HepG2 (cell line): ENCODE measurements at regions not wholly inside any gene's neighbourhood (a gene's known extent, or its start where the extent isn't known, plus 50 kb on each side); places are given as distances from the start of the nearest gene placed in this dataset.

Source experiments
- ATAC-seq: fragments of 200-7000 bp; cut with Tn5 transposase; 3 replicates; pipeline ENCODE4 v1.9.1; 2020; ENCODE audit warnings: mild to moderate bottlenecking, moderate library complexity
- BruUV-seq: library from RNA; stranded (reverse); fragments of 400-500 nt; replicated peaks from 2 replicates; lab custom pipeline; 2021; lab: Mats Ljungman, UMichigan
- CTCF ChIA-PET: fragments of 300-600 bp; formaldehyde crosslinking; extraction: SDS; loops from one replicate; lab custom pipeline; 2021; ENCODE audit warnings: low total read pairs, inconsistent platforms, low intra/inter-chr PET ratio; lab: Yijun Ruan, JAX
- POLR2A ChIA-PET: fragments of 350-600 bp; sonication (Branson Sonifier 250); formaldehyde crosslinking; loops from one replicate; lab custom pipeline; 2020; ENCODE audit warnings: antibody characterized with exemption, inconsistent platforms; lab: Yijun Ruan, JAX
- DNase-seq: peaks from one replicate; pipeline ENCODE4 v3.0.0-alpha.2; 2015; ENCODE audit warnings: low spot score
- FAIRE-seq: peaks from 3 replicates; lab custom pipeline; 2011; peaks lifted over from hg19 to GRCh38; lab: Jason Lieb, UNC
- H2AFZ ChIP-seq: one replicate; pipeline ENCODE4 v1.6.1; 2011; ENCODE audit warnings: low read length, inconsistent platforms
- H3K27ac ChIP-seq: fragments of 300-600 bp; 3 replicates; pipeline ENCODE4 v1.8.0; 2011; ENCODE audit warnings: mixed run types, mild to moderate bottlenecking, mixed read lengths, low read length, inconsistent platforms; ENCODE audit not compliant: insufficient read depth; ENCODE audit errors: extremely low read length
- H3K27me3 ChIP-seq, 2 experiments: fragments of 200-600 bp in 1 of 2; 2 replicates in 1 of 2; 3 replicates in 1 of 2; pipeline versions ENCODE4 v1.6.0 to v1.8.0; 2011; ENCODE audit warnings: low read length in 2 of 2, mild to moderate bottlenecking in 2 of 2, moderate library complexity in 2 of 2, inconsistent platforms in 1 of 2; ENCODE audit not compliant: insufficient read depth in 2 of 2, control insufficient read depth in 1 of 2
- H3K36me3 ChIP-seq, 2 experiments: fragments of 200-600 bp in 1 of 2; replicated peaks in 1 of 2; 2 replicates in 1 of 2; 3 replicates in 1 of 2; pipeline versions ENCODE4 v1.5.1 to v1.8.0; 2011; ENCODE audit warnings: low read length in 2 of 2, inconsistent platforms in 1 of 2; ENCODE audit not compliant: insufficient read depth in 2 of 2, control insufficient read depth in 1 of 2
- H3K4me1 ChIP-seq: 2 replicates; pipeline ENCODE4 v1.5.1; 2012; ENCODE audit warnings: low read length, inconsistent platforms; ENCODE audit not compliant: insufficient read depth
- H3K4me2 ChIP-seq: 2 replicates; pipeline ENCODE4 v1.6.0; 2011; ENCODE audit warnings: low read depth, low read length, inconsistent platforms
- H3K4me3 ChIP-seq, 3 experiments: fragments of 200-600 bp in 1 of 3; sonication (generic), shearing (Covaris generic) in 1 of 3; replicated peaks in 1 of 3; 2 replicates each; pipeline ENCODE4 v1.5.1; 2011 to 2016; ENCODE audit warnings: low read length in 3 of 3, inconsistent platforms in 2 of 3, low read depth in 2 of 3, mild to moderate bottlenecking in 2 of 3, control low read depth in 1 of 3, mixed read lengths in 1 of 3; ENCODE audit not compliant: insufficient read depth in 1 of 3
- H3K79me2 ChIP-seq: one replicate; pipeline ENCODE4 v1.6.1; 2011; ENCODE audit warnings: low read length, inconsistent platforms; ENCODE audit not compliant: insufficient read depth
- H3K9ac ChIP-seq: 2 replicates; pipeline ENCODE4 v1.6.0; 2011; ENCODE audit warnings: mild to moderate bottlenecking, low read depth, low read length, inconsistent platforms; ENCODE audit not compliant: insufficient read depth
- H3K9me3 ChIP-seq: 2 replicates; pipeline ENCODE4 v1.5.1; 2012; ENCODE audit warnings: mild to moderate bottlenecking, low read length
- H4K20me1 ChIP-seq: 2 replicates; pipeline ENCODE4 v1.6.0; 2011; ENCODE audit warnings: inconsistent platforms, mild to moderate bottlenecking, low read length, moderate library complexity; ENCODE audit not compliant: insufficient read depth
- CENPX ChIP-seq: sonication (generic); formaldehyde crosslinking; IDR thresholded peaks from 2 replicates; pipeline ENCODE4 v1.9.0; 2021; ENCODE audit warnings: mild to moderate bottlenecking, missing genetic modification reagents, moderate library complexity
- CHD2 ChIP-seq: IDR thresholded peaks from 2 replicates; pipeline ENCODE4 v1.6.1; 2011; ENCODE audit warnings: low read depth, low read length, improper control_type of control experiment
- ERF ChIP-seq: IDR thresholded peaks from 2 replicates; pipeline ENCODE4 v1.6.1; 2018; ENCODE audit warnings: missing biosample characterization, missing genetic modification reagents
- FOXK2 ChIP-seq: fragments of 450-650 bp; IDR thresholded peaks from 2 replicates; pipeline ENCODE4 v1.6.1; 2016
- GZF1 ChIP-seq: sonication (generic); formaldehyde crosslinking; IDR thresholded peaks from 2 replicates; pipeline ENCODE4 v1.5.1; 2020; ENCODE audit warnings: mild to moderate bottlenecking, missing genetic modification reagents
- HMG20B ChIP-seq: conservative IDR thresholded peaks from 2 replicates; pipeline ENCODE4 v1.6.1; 2016; ENCODE audit warnings: missing genetic modification reagents, missing compliant biosample characterization
- NAIF1 ChIP-seq: sonication (generic); formaldehyde crosslinking; IDR thresholded peaks from 2 replicates; pipeline ENCODE4 v1.5.0; 2020; ENCODE audit warnings: mild to moderate bottlenecking, missing genetic modification reagents, borderline replicate concordance
- TCF12 ChIP-seq, 2 experiments: fragments of 450-650 bp in 1 of 2; sonication (generic) in 1 of 2; formaldehyde crosslinking in 1 of 2; IDR thresholded peaks; 2 replicates each; pipeline versions ENCODE4 v1.6.1 to v1.8.0; 2017 to 2022; ENCODE audit warnings: antibody characterized with exemption in 1 of 2, mild to moderate bottlenecking in 1 of 2, missing genetic modification reagents in 1 of 2, moderate library complexity in 1 of 2
- ZNF124 ChIP-seq: sonication (generic); formaldehyde crosslinking; IDR thresholded peaks from 2 replicates; pipeline ENCODE4 v1.4.0; 2020; ENCODE audit warnings: missing genetic modification reagents
- ZNF205 ChIP-seq: IDR thresholded peaks from 2 replicates; pipeline ENCODE4 v1.6.1; 2018; ENCODE audit warnings: missing biosample characterization, missing genetic modification reagents
- ZNF235 ChIP-seq: sonication (generic); formaldehyde crosslinking; IDR thresholded peaks from 2 replicates; pipeline ENCODE4 v1.8.1; 2023; ENCODE audit warnings: mild to moderate bottlenecking, missing genetic modification reagents, borderline replicate concordance
- ZNF543 ChIP-seq: sonication (generic); formaldehyde crosslinking; IDR thresholded peaks from 2 replicates; pipeline ENCODE4 v1.4.0; 2020; ENCODE audit warnings: mild to moderate bottlenecking, missing genetic modification reagents
- ZNF7 ChIP-seq: IDR thresholded peaks from 2 replicates; pipeline ENCODE4 v1.6.1; 2016; ENCODE audit warnings: missing biosample characterization, missing genetic modification reagents
- WGBS: methylation state at CpG from one replicate; pipeline ENCODE4 v1.1.6; 2017; ENCODE audit warnings: low lambda C conversion rate; 5-methylcytosine and 5-hydroxymethylcytosine counted together
- in situ Hi-C: cut with HindIII; loops from 2 replicates; pipeline ENCODE4 v1.10.0; 2017; ENCODE audit warnings: low pct_unique_long_range_greater_than_20kb; ENCODE audit not compliant: extremely low pct_ligation_motif_present
- intact Hi-C: fragments of 100-400 bp; cut with micrococcal nuclease; formaldehyde crosslinking; loops from one replicate; pipeline ENCODE4 v1.10.0; 2022; ENCODE audit not compliant: unreplicated experiment
- TF ChIP-seq, protein P1 (sequence below): sonication (generic); formaldehyde crosslinking; IDR thresholded peaks from 2 replicates; pipeline ENCODE4 v1.4.0; 2020; ENCODE audit warnings: mild to moderate bottlenecking, missing genetic modification reagents
- TF ChIP-seq, protein P2 (sequence below): IDR thresholded peaks from 2 replicates; pipeline ENCODE4 v1.6.1; 2018; ENCODE audit warnings: missing genetic modification reagents, mild to moderate bottlenecking, missing compliant biosample characterization
- TF ChIP-seq, protein P3 (sequence below): IDR thresholded peaks from 2 replicates; pipeline ENCODE4 v1.6.1; 2016; ENCODE audit warnings: missing biosample characterization, missing genetic modification reagents, low read depth

DNA sequence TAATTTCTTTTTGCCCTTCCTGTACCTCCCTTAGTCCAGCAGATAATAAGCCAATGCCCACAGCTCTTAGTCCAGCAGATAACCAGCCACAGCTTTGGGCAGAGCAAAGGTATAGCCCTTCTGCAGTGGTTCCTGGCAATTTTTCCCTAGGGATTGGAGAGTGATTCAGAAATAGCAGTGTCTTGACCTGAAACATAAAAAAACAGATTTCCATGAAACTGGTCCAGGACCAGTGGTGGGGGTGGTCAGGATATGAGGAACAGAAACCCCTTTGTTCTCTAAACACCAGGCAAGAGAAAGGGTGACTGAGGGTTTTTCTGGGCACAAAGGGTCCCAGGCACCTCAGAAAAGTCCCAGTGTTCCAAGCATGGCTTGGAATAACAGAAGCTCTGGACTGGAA, 103.4 kb downstream of the ARRDC4 start (continued):
- no peak for TF ChIP-seq TCF12 (IDR thresholded peaks at IDR 0.05)
- TF ChIP-seq TCF12 (CRISPR knock-in tag; IDR thresholded peaks at IDR 0.05) = no peak
- TF ChIP-seq, all 625 proteins: peak for 0

DNA sequence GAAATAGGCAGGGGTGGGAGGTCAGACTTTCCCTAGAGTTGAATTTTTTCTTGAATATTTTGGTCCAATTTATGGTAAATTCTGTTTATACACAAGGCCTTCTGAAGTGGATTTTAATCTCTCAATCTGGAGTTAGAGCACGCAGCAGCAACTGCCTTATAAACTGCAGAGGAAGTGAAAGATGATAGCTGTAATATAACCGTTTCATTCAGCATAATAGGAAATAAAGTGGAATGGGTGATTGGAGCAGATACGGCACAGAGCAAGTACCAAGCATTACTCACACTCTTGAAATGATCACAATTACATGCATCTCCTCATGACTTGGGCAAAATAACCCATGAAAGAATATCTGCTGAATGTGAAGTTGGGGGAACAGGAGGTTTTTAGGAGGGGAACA, 106.8 kb downstream of the ARRDC4 start:
- WGBS = 19% methylated on average over 3 of the region's 3 CpGs
- no peak overlapping the region for H2AFZ ChIP-seq
- POLR2A ChIA-PET = no interaction called here
- TF ChIP-seq, protein P1, sequence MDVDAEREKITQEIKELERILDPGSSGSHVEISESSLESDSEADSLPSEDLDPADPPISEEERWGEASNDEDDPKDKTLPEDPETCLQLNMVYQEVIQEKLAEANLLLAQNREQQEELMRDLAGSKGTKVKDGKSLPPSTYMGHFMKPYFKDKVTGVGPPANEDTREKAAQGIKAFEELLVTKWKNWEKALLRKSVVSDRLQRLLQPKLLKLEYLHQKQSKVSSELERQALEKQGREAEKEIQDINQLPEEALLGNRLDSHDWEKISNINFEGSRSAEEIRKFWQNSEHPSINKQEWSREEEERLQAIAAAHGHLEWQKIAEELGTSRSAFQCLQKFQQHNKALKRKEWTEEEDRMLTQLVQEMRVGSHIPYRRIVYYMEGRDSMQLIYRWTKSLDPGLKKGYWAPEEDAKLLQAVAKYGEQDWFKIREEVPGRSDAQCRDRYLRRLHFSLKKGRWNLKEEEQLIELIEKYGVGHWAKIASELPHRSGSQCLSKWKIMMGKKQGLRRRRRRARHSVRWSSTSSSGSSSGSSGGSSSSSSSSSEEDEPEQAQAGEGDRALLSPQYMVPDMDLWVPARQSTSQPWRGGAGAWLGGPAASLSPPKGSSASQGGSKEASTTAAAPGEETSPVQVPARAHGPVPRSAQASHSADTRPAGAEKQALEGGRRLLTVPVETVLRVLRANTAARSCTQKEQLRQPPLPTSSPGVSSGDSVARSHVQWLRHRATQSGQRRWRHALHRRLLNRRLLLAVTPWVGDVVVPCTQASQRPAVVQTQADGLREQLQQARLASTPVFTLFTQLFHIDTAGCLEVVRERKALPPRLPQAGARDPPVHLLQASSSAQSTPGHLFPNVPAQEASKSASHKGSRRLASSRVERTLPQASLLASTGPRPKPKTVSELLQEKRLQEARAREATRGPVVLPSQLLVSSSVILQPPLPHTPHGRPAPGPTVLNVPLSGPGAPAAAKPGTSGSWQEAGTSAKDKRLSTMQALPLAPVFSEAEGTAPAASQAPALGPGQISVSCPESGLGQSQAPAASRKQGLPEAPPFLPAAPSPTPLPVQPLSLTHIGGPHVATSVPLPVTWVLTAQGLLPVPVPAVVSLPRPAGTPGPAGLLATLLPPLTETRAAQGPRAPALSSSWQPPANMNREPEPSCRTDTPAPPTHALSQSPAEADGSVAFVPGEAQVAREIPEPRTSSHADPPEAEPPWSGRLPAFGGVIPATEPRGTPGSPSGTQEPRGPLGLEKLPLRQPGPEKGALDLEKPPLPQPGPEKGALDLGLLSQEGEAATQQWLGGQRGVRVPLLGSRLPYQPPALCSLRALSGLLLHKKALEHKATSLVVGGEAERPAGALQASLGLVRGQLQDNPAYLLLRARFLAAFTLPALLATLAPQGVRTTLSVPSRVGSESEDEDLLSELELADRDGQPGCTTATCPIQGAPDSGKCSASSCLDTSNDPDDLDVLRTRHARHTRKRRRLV (CRISPR knock-in tag) = no peak
- TF ChIP-seq, protein P2, sequence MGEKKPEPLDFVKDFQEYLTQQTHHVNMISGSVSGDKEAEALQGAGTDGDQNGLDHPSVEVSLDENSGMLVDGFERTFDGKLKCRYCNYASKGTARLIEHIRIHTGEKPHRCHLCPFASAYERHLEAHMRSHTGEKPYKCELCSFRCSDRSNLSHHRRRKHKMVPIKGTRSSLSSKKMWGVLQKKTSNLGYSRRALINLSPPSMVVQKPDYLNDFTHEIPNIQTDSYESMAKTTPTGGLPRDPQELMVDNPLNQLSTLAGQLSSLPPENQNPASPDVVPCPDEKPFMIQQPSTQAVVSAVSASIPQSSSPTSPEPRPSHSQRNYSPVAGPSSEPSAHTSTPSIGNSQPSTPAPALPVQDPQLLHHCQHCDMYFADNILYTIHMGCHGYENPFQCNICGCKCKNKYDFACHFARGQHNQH = no peak
- TF ChIP-seq ZNF205 (CRISPR knock-in tag) (no peak), CENPX (CRISPR knock-in tag) (no peak), ZNF7 (no peak), ZNF235 (no peak), GZF1 (CRISPR knock-in tag) (no peak), CHD2 (no peak), ZNF543 (no peak), ZNF124 (CRISPR knock-in tag) (no peak), ERF (CRISPR knock-in tag) (no peak), HMG20B (CRISPR knock-in tag) (no peak), FOXK2 (no peak), NAIF1 (CRISPR knock-in tag) (no peak)
- TF ChIP-seq, protein P3, sequence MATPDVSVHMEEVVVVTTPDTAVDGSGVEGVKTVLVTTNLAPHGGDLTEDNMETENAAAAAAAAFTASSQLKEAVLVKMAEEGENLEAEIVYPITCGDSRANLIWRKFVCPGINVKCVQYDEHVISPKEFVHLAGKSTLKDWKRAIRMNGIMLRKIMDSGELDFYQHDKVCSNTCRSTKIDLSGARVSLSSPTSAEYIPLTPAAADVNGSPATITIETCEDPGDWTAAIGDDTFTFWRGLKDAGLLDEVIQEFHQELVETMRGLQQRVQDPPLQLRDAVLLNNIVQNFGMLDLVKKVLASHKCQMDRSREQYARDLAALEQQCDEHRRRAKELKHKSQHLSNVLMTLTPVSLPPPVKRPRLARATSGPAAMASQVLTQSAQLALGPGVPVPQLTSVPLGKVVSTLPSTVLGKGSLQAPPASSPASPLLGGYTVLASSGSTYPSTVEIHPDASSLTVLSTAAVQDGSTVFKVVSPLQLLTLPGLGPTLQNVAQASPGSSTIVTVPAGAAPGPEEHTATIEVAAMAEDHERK (CRISPR knock-in tag) = no peak
- TF ChIP-seq, all 625 proteins: peak for 0
- in situ Hi-C loops (no loop called here), intact Hi-C loops (no loop called here)
- no peaks in the 10 kb centered on the region for H3K9me3 ChIP-seq
- H3K27me3 ChIP-seq = no peaks in the 10 kb centered on the region; a peak in 1 of 5 replicates
- DNase-seq (no peak), FAIRE-seq (no peak), ATAC-seq (no peak)
- no peaks in the 10 kb centered on the region for H3K4me1 ChIP-seq
- no peak overlapping the region for H3K9ac ChIP-seq
- no peak overlapping the region for H3K4me2 ChIP-seq
- H3K36me3 ChIP-seq = no peaks in the 10 kb centered on the region
- no peaks in the 10 kb centered on the region for H4K20me1 ChIP-seq
- no TSS peak for BruUV-seq
- CTCF ChIA-PET = no interaction called here
- H3K4me3 ChIP-seq = no peak overlapping the region
- H3K79me2 ChIP-seq = no peaks in the 10 kb centered on the region
- H3K27ac ChIP-seq = no peak overlapping the region
